Upper lobe of left lung (tissue), 6 donors: ENCODE measurements at regions not wholly inside any gene's neighbourhood (a gene's known extent, or its start where the extent isn't known, plus 50 kb on each side); places are given as distances from the start of the nearest gene placed in this dataset.

Experiments used
- ATAC-seq, 2 donors: fragments of 200-7000 bp; cut with Tn5 transposase; one replicate each; pipeline ENCODE4 v1.9.1; 2022; ENCODE audit warnings: mild to moderate bottlenecking in 2 of 2, moderate library complexity in 2 of 2; ENCODE audit not compliant: low FRiP score in 2 of 2
- DNase-seq, 2 donors: peaks; one replicate each; pipeline ENCODE4 v3.0.0-alpha.2; 2019 to 2020
- H3K27ac ChIP-seq, 4 donors: fragments of 200-600 bp; sonication (generic); one replicate each; pipeline ENCODE4 v1.5.1; 2016 to 2019
- H3K27me3 ChIP-seq, 4 donors: fragments of 200-600 bp; sonication (generic); one replicate each; pipeline ENCODE4 v1.5.1; 2017 to 2019
- H3K36me3 ChIP-seq, 4 donors: fragments of 200-600 bp; sonication (generic); one replicate each; pipeline ENCODE4 v1.5.1; 2016 to 2019
- H3K4me1 ChIP-seq, 4 donors: fragments of 200-600 bp; sonication (generic); one replicate each; pipeline ENCODE4 v1.5.1; 2018 to 2019
- H3K4me3 ChIP-seq, 4 donors: fragments of 200-600 bp; sonication (generic); one replicate each; pipeline ENCODE4 v1.5.1; 2017 to 2019; ENCODE audit warnings: mild to moderate bottlenecking in 2 of 4, moderate library complexity in 1 of 4
- H3K9me3 ChIP-seq, 4 donors: fragments of 200-600 bp; sonication (generic); one replicate each; pipeline ENCODE4 v1.5.1; 2018 to 2019
- EP300 ChIP-seq, 4 donors: sonication (generic); formaldehyde crosslinking; IDR thresholded peaks; one replicate each; pipeline ENCODE4 v1.5.1; 2017; ENCODE audit warnings: antibody characterized with exemption in 4 of 4, control low read depth in 2 of 4
- POLR2A ChIP-seq, 4 donors: fragments of 450-650 bp; IDR thresholded peaks; one replicate each; pipeline ENCODE4 v1.5.1; 2016 to 2017; ENCODE audit warnings: antibody characterized with exemption in 4 of 4, mild to moderate bottlenecking in 2 of 4
- POLR2AphosphoS5 ChIP-seq, 2 donors: sonication (generic); formaldehyde crosslinking; IDR thresholded peaks; one replicate each; pipeline ENCODE4 v1.5.1; 2017; ENCODE audit warnings: antibody characterized with exemption in 2 of 2
- WGBS, 2 donors: methylation state at CpG; one replicate each; pipeline ENCODE4 v1.1.5; 2017 to 2018; 5-methylcytosine and 5-hydroxymethylcytosine counted together
- TF ChIP-seq, protein P1 (sequence below), 6 experiments: fragments of 450-650 bp in 4 of 6; fragments of 200-600 bp in 2 of 6; sonication (generic) in 2 of 6; IDR thresholded peaks; one replicate each; pipeline ENCODE4 v1.5.1; 2016 to 2019; ENCODE audit warnings: antibody characterized with exemption in 6 of 6
- donor health status: DM: no; HTN: no; CAD: no; lungs with moderate emphysema.
- donor health status: DM: no; HTN: yes; CAD: no; lungs with severe emphysema.

DNA sequence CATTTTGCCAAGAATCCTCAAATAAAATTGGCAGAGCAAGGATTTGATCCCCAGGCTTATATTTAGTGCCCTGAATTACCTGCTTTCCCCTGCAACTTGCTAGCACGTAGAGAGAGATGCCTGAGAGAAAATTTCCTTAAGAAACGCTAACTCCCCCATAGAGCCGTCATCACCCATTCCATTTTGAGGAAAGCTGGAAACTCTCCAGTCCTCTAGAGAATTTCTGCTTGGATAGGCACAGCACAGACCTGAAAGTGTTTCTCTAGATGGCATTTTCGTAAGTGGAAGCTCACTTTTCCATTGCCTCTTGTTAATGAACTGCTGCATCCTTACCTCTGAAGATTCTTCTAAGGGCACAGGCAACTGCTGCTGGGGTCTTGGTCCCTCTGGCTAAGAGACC is 277.8 kb upstream of the SIX2 start:
- TF ChIP-seq POLR2A (IDR thresholded peaks at IDR 0.05) (no peak), POLR2AphosphoS5 (IDR thresholded peaks at IDR 0.05) (no peak), EP300 (IDR thresholded peaks at IDR 0.05) (no peak)
- TF ChIP-seq, protein P1, sequence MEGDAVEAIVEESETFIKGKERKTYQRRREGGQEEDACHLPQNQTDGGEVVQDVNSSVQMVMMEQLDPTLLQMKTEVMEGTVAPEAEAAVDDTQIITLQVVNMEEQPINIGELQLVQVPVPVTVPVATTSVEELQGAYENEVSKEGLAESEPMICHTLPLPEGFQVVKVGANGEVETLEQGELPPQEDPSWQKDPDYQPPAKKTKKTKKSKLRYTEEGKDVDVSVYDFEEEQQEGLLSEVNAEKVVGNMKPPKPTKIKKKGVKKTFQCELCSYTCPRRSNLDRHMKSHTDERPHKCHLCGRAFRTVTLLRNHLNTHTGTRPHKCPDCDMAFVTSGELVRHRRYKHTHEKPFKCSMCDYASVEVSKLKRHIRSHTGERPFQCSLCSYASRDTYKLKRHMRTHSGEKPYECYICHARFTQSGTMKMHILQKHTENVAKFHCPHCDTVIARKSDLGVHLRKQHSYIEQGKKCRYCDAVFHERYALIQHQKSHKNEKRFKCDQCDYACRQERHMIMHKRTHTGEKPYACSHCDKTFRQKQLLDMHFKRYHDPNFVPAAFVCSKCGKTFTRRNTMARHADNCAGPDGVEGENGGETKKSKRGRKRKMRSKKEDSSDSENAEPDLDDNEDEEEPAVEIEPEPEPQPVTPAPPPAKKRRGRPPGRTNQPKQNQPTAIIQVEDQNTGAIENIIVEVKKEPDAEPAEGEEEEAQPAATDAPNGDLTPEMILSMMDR (IDR thresholded peaks at IDR 0.05), result no peak
- WGBS, 2 donors, result 76 to 80% methylated on average over 4 of the region's 4 CpGs
- DNase-seq (no peak), ATAC-seq (no peak)
- Histone ChIP-seq H3K4me3 (no peak overlapping the region), H3K36me3 (no peaks in the 10 kb centered on the region), H3K27ac (no peak overlapping the region), H3K27me3 (no peaks in the 10 kb centered on the region), H3K9me3 (no peaks in the 10 kb centered on the region), H3K4me1 (no peaks in the 10 kb centered on the region)

DNA sequence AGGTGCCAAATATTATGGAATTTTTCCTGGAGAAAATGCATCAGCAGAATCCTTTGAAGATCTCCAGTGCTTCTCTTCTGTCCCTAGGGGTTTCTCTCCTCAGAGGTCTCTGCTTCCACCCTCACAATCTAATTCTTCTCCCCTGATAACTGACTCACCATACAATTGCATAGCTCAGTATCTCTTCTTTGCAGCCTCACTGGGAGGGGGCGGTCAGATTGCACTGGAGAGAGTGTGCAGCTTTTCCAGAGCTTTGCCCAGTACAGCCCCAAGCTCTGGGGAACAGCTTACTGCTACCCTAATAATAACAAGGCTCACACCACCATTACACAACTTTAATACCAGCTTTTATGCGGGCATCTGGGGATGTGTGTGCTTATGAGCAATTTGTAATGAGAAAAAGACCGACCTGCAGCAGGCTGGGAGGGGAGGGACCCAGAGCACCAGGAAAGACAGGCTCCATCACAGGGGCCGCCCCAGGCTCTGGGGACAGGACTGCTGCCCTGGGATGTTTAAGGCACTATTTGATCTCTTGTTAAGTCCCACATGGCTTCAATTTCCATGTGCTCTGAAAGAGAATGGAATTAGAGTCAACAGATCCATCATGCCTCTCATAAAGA is 276.6 kb upstream of the SIX2 start:
- Histone ChIP-seq H3K4me1 (no peaks in the 10 kb centered on the region), H3K9me3 (no peaks in the 10 kb centered on the region), H3K36me3 (no peaks in the 10 kb centered on the region), H3K4me3 (no peak overlapping the region), H3K27ac (no peak overlapping the region), H3K27me3 (no peaks in the 10 kb centered on the region)
- TF ChIP-seq EP300 (IDR thresholded peaks at IDR 0.05) (no peak), POLR2AphosphoS5 (IDR thresholded peaks at IDR 0.05) (no peak), POLR2A (IDR thresholded peaks at IDR 0.05) (no peak)
- TF ChIP-seq, protein P1 (IDR thresholded peaks at IDR 0.05), result no peak
- no peak for ATAC-seq
- no peak for DNase-seq
- 89 to 98% methylated on average over 3 to 4 of the region's 4 CpGs for WGBS, 2 donors

- no peak overlapping the region for H3K4me3 ChIP-seq
- TF ChIP-seq EP300 (IDR thresholded peaks at IDR 0.05) (no peak), POLR2AphosphoS5 (IDR thresholded peaks at IDR 0.05) (no peak), POLR2A (IDR thresholded peaks at IDR 0.05) (no peak)
- TF ChIP-seq, protein P1 (IDR thresholded peaks at IDR 0.05), result no peak
- 92 to 93% methylated on average over 4 to 5 of the region's 5 CpGs for WGBS, 2 donors
- no peaks in the 10 kb centered on the region for H3K9me3 ChIP-seq
- DNase-seq (no peak), ATAC-seq (no peak)
- H3K27ac ChIP-seq, result no peak overlapping the region
- no peaks in the 10 kb centered on the region for H3K4me1 ChIP-seq
- H3K27me3 ChIP-seq, result no peaks in the 10 kb centered on the region
- no peaks in the 10 kb centered on the region for H3K36me3 ChIP-seq
Observed at GRCh38 chr2:45285311-45285710, 276.1 kb upstream of the SIX2 start.

GRCh38 chr2:45284621-45284995 is 275.4 kb upstream of the SIX2 start:
- 84 to 85% methylated on average over 2 of the region's 2 CpGs for WGBS, 2 donors
- Histone ChIP-seq H3K27ac (no peak overlapping the region), H3K27me3 (no peaks in the 10 kb centered on the region), H3K36me3 (no peaks in the 10 kb centered on the region), H3K4me3 (no peak overlapping the region), H3K9me3 (no peaks in the 10 kb centered on the region), H3K4me1 (no peaks in the 10 kb centered on the region)
- TF ChIP-seq, protein P1 (IDR thresholded peaks at IDR 0.05), result no peak
- TF ChIP-seq EP300 (IDR thresholded peaks at IDR 0.05), result no peak
- no peak for TF ChIP-seq POLR2AphosphoS5 (IDR thresholded peaks at IDR 0.05)
- no peak for TF ChIP-seq POLR2A (IDR thresholded peaks at IDR 0.05)
- ATAC-seq, result no peak
- no peak for DNase-seq
